ENCODE measurements at regions not wholly inside any gene's neighbourhood (a gene's known extent, or its start where the extent isn't known, plus 50 kb on each side); places are given as distances from the start of the nearest gene placed in this dataset.
"Not testable (repeated sequence)": the region's sequence is repeated elsewhere in the genome, so short reads cannot be mapped to it uniquely, and the experiment has no call there.

- no peak for DNase-seq (ENCODE audit: low read depth)
Observed at GRCh38 chr9:21695443-21695842, 107.0 kb upstream of the MTAP start.

- no peak for DNase-seq (ENCODE audit: low read depth)
Observed at GRCh38 chr9:21695874-21696341, 106.5 kb upstream of the MTAP start.

- DNase-seq (ENCODE audit: low read depth) = no peak
Observed at GRCh38 chr9:21696411-21696871, 106.0 kb upstream of the MTAP start.

GRCh38 chr9:21708260-21708711, 94.2 kb upstream of the MTAP start:
- DNase-seq (ENCODE audit: low read depth) = no peak

GRCh38 chr9:21708856-21709255, 93.6 kb upstream of the MTAP start:
- DNase-seq (ENCODE audit: low read depth) = no peak

- DNase-seq (ENCODE audit: low read depth) = no peak
Observed at GRCh38 chr9:21709464-21710058, 92.9 kb upstream of the MTAP start.

- DNase-seq (ENCODE audit: low read depth) = no peak
Observed at GRCh38 chr9:21710548-21711191, 91.8 kb upstream of the MTAP start.

GRCh38 chr9:21711504-21711903, 90.9 kb upstream of the MTAP start:
- no peak for DNase-seq (ENCODE audit: low read depth)

- DNase-seq (ENCODE audit: low read depth) = no peak
Observed at GRCh38 chr9:21715408-21715807, 87.0 kb upstream of the MTAP start.

- no peak for DNase-seq (ENCODE audit: low read depth)
Observed at GRCh38 chr9:21720758-21721157, 81.7 kb upstream of the MTAP start.

- not testable (repeated sequence) for DNase-seq (ENCODE audit: low read depth)
Observed at GRCh38 chr9:21727411-21727810, 75.0 kb upstream of the MTAP start.

- peak; percentile 56 for DNase-seq (ENCODE audit: low read depth)
Observed at GRCh38 chr9:21728781-21729180, 73.7 kb upstream of the MTAP start.

GRCh38 chr9:21729648-21730047, 72.8 kb upstream of the MTAP start:
- no peak for DNase-seq (ENCODE audit: low read depth)

- DNase-seq (ENCODE audit: low read depth) = no peak
Observed at GRCh38 chr9:21730899-21731298, 71.5 kb upstream of the MTAP start.

GRCh38 chr9:21741151-21741550, 61.3 kb upstream of the MTAP start:
- no peak for DNase-seq (ENCODE audit: low read depth)

GRCh38 chr9:21744320-21744719, 58.1 kb upstream of the MTAP start:
- no peak for DNase-seq (ENCODE audit: low read depth)

- DNase-seq (ENCODE audit: low read depth) = peak; percentile 64
Observed at GRCh38 chr9:21744841-21745240, 57.6 kb upstream of the MTAP start.

- no peak for DNase-seq (ENCODE audit: low read depth)
Observed at GRCh38 chr9:21746550-21746949, 55.9 kb upstream of the MTAP start.

GRCh38 chr9:21747175-21747574, 55.3 kb upstream of the MTAP start:
- DNase-seq (ENCODE audit: low read depth) = no peak

- DNase-seq (ENCODE audit: low read depth) = no peak
Observed at GRCh38 chr9:21750021-21750735, 52.3 kb upstream of the MTAP start.

- DNase-seq (ENCODE audit: low read depth) = no peak
Observed at GRCh38 chr9:21751998-21752397, 50.4 kb upstream of the MTAP start.
